ENCODE measurements at regions not wholly inside any gene's neighbourhood (a gene's known extent, or its start where the extent isn't known, plus 50 kb on each side); places are given as distances from the start of the nearest gene placed in this dataset.

- no peaks in the 10 kb centered on the region for H3K36me3 Mint-ChIP-seq (ENCODE audit: insufficient read depth)
- peaks cover 8% of the 10 kb centered on the region for H3K4me1 Mint-ChIP-seq (ENCODE audit: low read depth)
- DNase-seq (ENCODE audit: low spot score, unreplicated experiment) = no peak
These were observed 65.6 kb upstream of the MAP1B start for GRCh38 chr5:72041654-72042053.

GRCh38 chr5:72042097-72042496 is 65.2 kb upstream of the MAP1B start:
- Mint-ChIP-seq H3K27ac (no peak overlapping the region), H3K4me1 (ENCODE audit: low read depth) (peaks cover 6% of the 10 kb centered on the region), H3K9me3 (ENCODE audit: low read depth) (peaks cover under 1% of the 10 kb centered on the region), H3K27me3 (no peaks in the 10 kb centered on the region), H3K4me3 (ENCODE audit: low read depth) (no peak overlapping the region), H3K36me3 (ENCODE audit: insufficient read depth) (no peaks in the 10 kb centered on the region)
- no peak for DNase-seq (ENCODE audit: low spot score, unreplicated experiment)
- no peak for TF ChIP-seq CTCF (IDR thresholded peaks at IDR 0.05; ENCODE audit: unreplicated experiment)

More at GRCh38 chr5:72041654-72042053, 65.6 kb upstream of the MAP1B start:
- no peaks in the 10 kb centered on the region for H3K27me3 Mint-ChIP-seq
- TF ChIP-seq CTCF (IDR thresholded peaks at IDR 0.05; ENCODE audit: unreplicated experiment) = no peak
- H3K27ac Mint-ChIP-seq = no peak overlapping the region
- no peaks in the 10 kb centered on the region for H3K9me3 Mint-ChIP-seq (ENCODE audit: low read depth)
- H3K4me3 Mint-ChIP-seq (ENCODE audit: low read depth) = no peak overlapping the region

GRCh38 chr5:72045692-72046091 is 61.6 kb upstream of the MAP1B start:
- Mint-ChIP-seq H3K27ac (no peak overlapping the region), H3K27me3 (no peaks in the 10 kb centered on the region), H3K4me3 (ENCODE audit: low read depth) (no peak overlapping the region), H3K4me1 (ENCODE audit: low read depth) (no peaks in the 10 kb centered on the region), H3K36me3 (ENCODE audit: insufficient read depth) (no peaks in the 10 kb centered on the region), H3K9me3 (ENCODE audit: low read depth) (peaks cover 8% of the 10 kb centered on the region)
- TF ChIP-seq CTCF (IDR thresholded peaks at IDR 0.05; ENCODE audit: unreplicated experiment) = no peak
- no peak for DNase-seq (ENCODE audit: low spot score, unreplicated experiment)

- no peaks in the 10 kb centered on the region for H3K27me3 Mint-ChIP-seq
- no peak overlapping the region for H3K4me3 Mint-ChIP-seq (ENCODE audit: low read depth)
- H3K27ac Mint-ChIP-seq = no peak overlapping the region
- no peaks in the 10 kb centered on the region for H3K4me1 Mint-ChIP-seq (ENCODE audit: low read depth)
- peaks cover 8% of the 10 kb centered on the region for H3K9me3 Mint-ChIP-seq (ENCODE audit: low read depth)
- TF ChIP-seq CTCF (IDR thresholded peaks at IDR 0.05; ENCODE audit: unreplicated experiment) = no peak
- no peaks in the 10 kb centered on the region for H3K36me3 Mint-ChIP-seq (ENCODE audit: insufficient read depth)
- no peak for DNase-seq (ENCODE audit: low spot score, unreplicated experiment)
These were observed 61.2 kb upstream of the MAP1B start for GRCh38 chr5:72046106-72046505.

- Mint-ChIP-seq H3K4me3 (ENCODE audit: low read depth) (no peak overlapping the region), H3K36me3 (ENCODE audit: insufficient read depth) (no peaks in the 10 kb centered on the region), H3K27me3 (peaks cover 5% of the 10 kb centered on the region), H3K9me3 (ENCODE audit: low read depth) (no peaks in the 10 kb centered on the region), H3K27ac (no peak overlapping the region), H3K4me1 (ENCODE audit: low read depth) (no peaks in the 10 kb centered on the region)
- TF ChIP-seq CTCF (IDR thresholded peaks at IDR 0.05; ENCODE audit: unreplicated experiment) = no peak
- no peak for DNase-seq (ENCODE audit: low spot score, unreplicated experiment)
These were observed 51.6 kb upstream of the MAP1B start for GRCh38 chr5:72055636-72056035.
